SK-N-SH (cell line): ENCODE measurements at regions not wholly inside any gene's neighbourhood (a gene's known extent, or its start where the extent isn't known, plus 50 kb on each side); places are given as distances from the start of the nearest gene placed in this dataset.

Source experiments
- EP300 ChIP-seq, 2 experiments: IDR thresholded peaks; 2 replicates each; pipeline versions ENCODE4 v1.4.0 to v1.6.1; 2012; ENCODE audit warnings: borderline replicate concordance in 1 of 2, low read depth in 1 of 2, low read length in 1 of 2
- EZH2phosphoT487 ChIP-seq: fragments of 200-600 bp; sonication (generic); IDR thresholded peaks from 2 replicates; pipeline ENCODE4 v1.6.1; 2017; ENCODE audit warnings: low read depth, mixed run types, mild to moderate bottlenecking, antibody characterized with exemption, moderate library complexity, borderline replicate concordance
- JUND ChIP-seq: IDR thresholded peaks from 2 replicates; pipeline ENCODE4 v1.4.0; 2012
- NFIC ChIP-seq: IDR thresholded peaks from 2 replicates; pipeline ENCODE4 v1.4.0; 2012; ENCODE audit warnings: borderline replicate concordance
- NRF1 ChIP-seq: IDR thresholded peaks from 2 replicates; pipeline ENCODE4 v1.6.1; 2012; ENCODE audit warnings: low read depth, mild to moderate bottlenecking, low read length
- POLR2AphosphoS5 ChIP-seq: IDR thresholded peaks from 2 replicates; pipeline ENCODE4 v1.6.1; 2012; ENCODE audit warnings: low read depth, low read length
- TCF12 ChIP-seq: IDR thresholded peaks from 2 replicates; pipeline ENCODE4 v1.4.0; 2012
- TEAD4 ChIP-seq: IDR thresholded peaks from 2 replicates; pipeline ENCODE4 v1.4.0; 2012; ENCODE audit warnings: mild to moderate bottlenecking, borderline replicate concordance; ENCODE audit not compliant: insufficient read depth
- YY1 ChIP-seq: IDR thresholded peaks from 2 replicates; pipeline ENCODE4 v1.4.0; 2012; ENCODE audit warnings: low read depth, mild to moderate bottlenecking
- TF ChIP-seq, protein P1 (sequence below): fragments of 200-600 bp; sonication (generic); IDR thresholded peaks from 2 replicates; pipeline ENCODE4 v1.6.1; 2017; ENCODE audit warnings: antibody characterized with exemption, mild to moderate bottlenecking, moderate library complexity
- TF ChIP-seq, protein P2 (sequence below): IDR thresholded peaks from 2 replicates; pipeline ENCODE4 v1.4.0; 2012; ENCODE audit warnings: low read depth

DNA sequence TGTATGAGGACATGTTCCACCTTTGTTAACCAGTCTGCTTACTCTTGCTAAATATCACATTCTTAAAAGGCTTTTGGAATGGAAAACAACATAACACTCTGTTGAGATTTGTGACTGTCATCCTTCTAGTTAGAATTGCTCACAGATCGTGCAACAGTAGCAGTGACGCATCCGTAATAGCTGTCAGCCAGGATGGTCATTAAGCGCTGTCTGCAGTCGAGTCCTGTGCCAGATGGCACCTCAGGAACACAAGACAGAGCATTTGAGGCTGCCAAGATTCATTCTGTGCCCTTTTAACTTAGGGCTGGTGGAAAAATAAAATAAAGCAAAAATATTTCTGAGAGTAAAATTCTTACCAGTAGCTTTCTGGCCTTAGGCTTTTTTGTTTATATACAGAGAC is 348.6 kb downstream of the ANKRD7 start:
- TF ChIP-seq, protein P1, sequence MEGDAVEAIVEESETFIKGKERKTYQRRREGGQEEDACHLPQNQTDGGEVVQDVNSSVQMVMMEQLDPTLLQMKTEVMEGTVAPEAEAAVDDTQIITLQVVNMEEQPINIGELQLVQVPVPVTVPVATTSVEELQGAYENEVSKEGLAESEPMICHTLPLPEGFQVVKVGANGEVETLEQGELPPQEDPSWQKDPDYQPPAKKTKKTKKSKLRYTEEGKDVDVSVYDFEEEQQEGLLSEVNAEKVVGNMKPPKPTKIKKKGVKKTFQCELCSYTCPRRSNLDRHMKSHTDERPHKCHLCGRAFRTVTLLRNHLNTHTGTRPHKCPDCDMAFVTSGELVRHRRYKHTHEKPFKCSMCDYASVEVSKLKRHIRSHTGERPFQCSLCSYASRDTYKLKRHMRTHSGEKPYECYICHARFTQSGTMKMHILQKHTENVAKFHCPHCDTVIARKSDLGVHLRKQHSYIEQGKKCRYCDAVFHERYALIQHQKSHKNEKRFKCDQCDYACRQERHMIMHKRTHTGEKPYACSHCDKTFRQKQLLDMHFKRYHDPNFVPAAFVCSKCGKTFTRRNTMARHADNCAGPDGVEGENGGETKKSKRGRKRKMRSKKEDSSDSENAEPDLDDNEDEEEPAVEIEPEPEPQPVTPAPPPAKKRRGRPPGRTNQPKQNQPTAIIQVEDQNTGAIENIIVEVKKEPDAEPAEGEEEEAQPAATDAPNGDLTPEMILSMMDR = no peak
- TF ChIP-seq TCF12 (no peak), POLR2AphosphoS5 (no peak), TEAD4 (no peak), NFIC (no peak), NRF1 (no peak), YY1 (no peak), EP300 (IDR thresholded peaks at IDR 0.05; ENCODE audit: borderline replicate concordance in 1 of 2, low read depth in 1 of 2, low read length in 1 of 2) (peak in 1 of 2 experiments; percentile 82; a peak in 2 of 4 replicates), EZH2phosphoT487 (no peak), JUND (no peak)
- TF ChIP-seq, protein P2, sequence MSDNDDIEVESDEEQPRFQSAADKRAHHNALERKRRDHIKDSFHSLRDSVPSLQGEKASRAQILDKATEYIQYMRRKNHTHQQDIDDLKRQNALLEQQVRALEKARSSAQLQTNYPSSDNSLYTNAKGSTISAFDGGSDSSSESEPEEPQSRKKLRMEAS = no peak
